ENCODE measurements at regions not wholly inside any gene's neighbourhood (a gene's known extent, or its start where the extent isn't known, plus 50 kb on each side); places are given as distances from the start of the nearest gene placed in this dataset.

- ATAC-seq = no peak
- no peak for DNase-seq (ENCODE audit: low spot score)
Observed at GRCh38 chr15:81454024-81454423, 80.0 kb upstream of the TMC3 start.

GRCh38 chr15:81450721-81451120 is 76.7 kb upstream of the TMC3 start:
- ATAC-seq (no peak), DNase-seq (ENCODE audit: low spot score) (no peak)

GRCh38 chr15:81449836-81450474 is 75.9 kb upstream of the TMC3 start:
- DNase-seq (ENCODE audit: low spot score) (no peak), ATAC-seq (no peak)

- no peak for ATAC-seq
Observed at GRCh38 chr15:81443040-81443820, 69.2 kb upstream of the TMC3 start.

GRCh38 chr15:81442454-81442853 is 68.4 kb upstream of the TMC3 start:
- no peak for ATAC-seq
- no peak for DNase-seq (ENCODE audit: low spot score)

More at GRCh38 chr15:81443040-81443820, 69.2 kb upstream of the TMC3 start:
- no peak for DNase-seq (ENCODE audit: low spot score)

GRCh38 chr15:81434851-81435250 is 60.8 kb upstream of the TMC3 start:
- DNase-seq (ENCODE audit: low spot score) (no peak), ATAC-seq (no peak)

GRCh38 chr15:81433462-81433861 is 59.4 kb upstream of the TMC3 start:
- ATAC-seq (no peak), DNase-seq (ENCODE audit: low spot score) (no peak)

- DNase-seq (ENCODE audit: low spot score) = no peak
- peak; percentile 75 for ATAC-seq
Observed at GRCh38 chr15:81432179-81432578, 58.2 kb upstream of the TMC3 start.

- ATAC-seq (no peak), DNase-seq (ENCODE audit: low spot score) (no peak)
Observed at GRCh38 chr15:81427176-81427575, 53.2 kb upstream of the TMC3 start.

- no peak for ATAC-seq
- no peak for DNase-seq (ENCODE audit: low spot score)
Observed at GRCh38 chr15:81425905-81426304, 51.9 kb upstream of the TMC3 start.

All from left lobe of liver (tissue), 2 donors.